AG09309 (cell line): ENCODE measurements at regions not wholly inside any gene's neighbourhood (a gene's known extent, or its start where the extent isn't known, plus 50 kb on each side); places are given as distances from the start of the nearest gene placed in this dataset.

Experiments used
- DNase-seq: peaks from one replicate; pipeline ENCODE4 v3.0.0-alpha.2; 2010; ENCODE audit warnings: low read depth
- H3K4me3 ChIP-seq: 2 replicates; pipeline ENCODE4 v1.5.1; 2011; ENCODE audit warnings: mild to moderate bottlenecking, low read depth, low read length, moderate library complexity; ENCODE audit not compliant: control insufficient read depth
- CTCF ChIP-seq: IDR thresholded peaks from 2 replicates; pipeline ENCODE4 v1.5.1; 2011; ENCODE audit warnings: mild to moderate bottlenecking, low read depth, low read length, inconsistent platforms; ENCODE audit not compliant: insufficient read depth, control insufficient read depth; ENCODE audit errors: missing control alignments

GRCh38 chr18:22510697-22511096, 93.0 kb upstream of the CTAGE1 start:
- no peak for TF ChIP-seq CTCF
- no peak overlapping the region for H3K4me3 ChIP-seq
- DNase-seq, result no peak

GRCh38 chr18:22513721-22514481, 96.2 kb upstream of the CTAGE1 start:
- no peak for TF ChIP-seq CTCF
- DNase-seq, result no peak
- no peak overlapping the region for H3K4me3 ChIP-seq

- no peak for TF ChIP-seq CTCF
- H3K4me3 ChIP-seq, result no peak overlapping the region
- DNase-seq, result no peak
Observed at GRCh38 chr18:22514655-22515054, 96.9 kb upstream of the CTAGE1 start.

GRCh38 chr18:22515250-22515649, 97.5 kb upstream of the CTAGE1 start:
- no peak for DNase-seq
- H3K4me3 ChIP-seq, result no peak overlapping the region
- no peak for TF ChIP-seq CTCF

- no peak for TF ChIP-seq CTCF
- no peak for DNase-seq
- no peak overlapping the region for H3K4me3 ChIP-seq
Observed at GRCh38 chr18:22517356-22517755, 99.6 kb upstream of the CTAGE1 start.

GRCh38 chr18:22521026-22521707, 103.5 kb upstream of the CTAGE1 start:
- no peak overlapping the region for H3K4me3 ChIP-seq

More at GRCh38 chr18:22521026-22521707, 103.5 kb upstream of the CTAGE1 start:
- no peak for TF ChIP-seq CTCF
- DNase-seq, result no peak
